Liver (tissue), 7 donors: ENCODE measurements at regions not wholly inside any gene's neighbourhood (a gene's known extent, or its start where the extent isn't known, plus 50 kb on each side); places are given as distances from the start of the nearest gene placed in this dataset.

Source experiments
- DNase-seq: peaks from one replicate; pipeline ENCODE4 v3.0.0-alpha.2; 2017; ENCODE audit warnings: low spot score
- H3K27ac ChIP-seq, 2 donors: one replicate each; pipeline ENCODE4 v1.7.0; 2013; ENCODE audit warnings: inconsistent platforms in 2 of 2, low read length in 2 of 2, control low read depth in 1 of 2, low read depth in 1 of 2, mild to moderate bottlenecking in 1 of 2
- H3K27me3 ChIP-seq, 4 donors: one replicate each; pipeline versions ENCODE4 v1.6.1 to v1.7.0; 2013; ENCODE audit warnings: low read length in 3 of 4, inconsistent platforms in 1 of 4, mild to moderate bottlenecking in 1 of 4, moderate library complexity in 1 of 4; ENCODE audit not compliant: control insufficient read depth in 4 of 4, insufficient read depth in 4 of 4
- H3K36me3 ChIP-seq, 4 donors: one replicate each; pipeline versions ENCODE4 v1.6.1 to v1.7.0; 2013; ENCODE audit warnings: low read length in 3 of 4, mild to moderate bottlenecking in 3 of 4, low read depth in 1 of 4, moderate library complexity in 1 of 4; ENCODE audit not compliant: control insufficient read depth in 4 of 4, insufficient read depth in 3 of 4
- H3K4me1 ChIP-seq, 4 donors: one replicate each; pipeline versions ENCODE4 v1.6.1 to v1.7.0; 2013; ENCODE audit warnings: low read length in 3 of 4, mild to moderate bottlenecking in 3 of 4, moderate library complexity in 1 of 4; ENCODE audit not compliant: control insufficient read depth in 4 of 4, insufficient read depth in 4 of 4
- H3K4me3 ChIP-seq, 3 donors: one replicate each; pipeline versions ENCODE4 v1.6.1 to v1.7.0; 2013; ENCODE audit warnings: low read length in 3 of 3, control low read depth in 1 of 3, low read depth in 1 of 3, mild to moderate bottlenecking in 1 of 3
- H3K9ac ChIP-seq, 2 donors: one replicate each; pipeline ENCODE4 v1.7.0; 2013; ENCODE audit warnings: low read length in 2 of 2, mild to moderate bottlenecking in 2 of 2, moderate library complexity in 2 of 2, control low read depth in 1 of 2, low read depth in 1 of 2
- H3K9me3 ChIP-seq, 4 donors: one replicate each; pipeline versions ENCODE4 v1.6.1 to v1.7.0; 2013; ENCODE audit warnings: low read length in 3 of 4; ENCODE audit not compliant: control insufficient read depth in 4 of 4
- ATF3 ChIP-seq: IDR thresholded peaks from 2 replicates; pipeline ENCODE4 v1.6.1; 2016; ENCODE audit warnings: antibody characterized with exemption
- CTCF ChIP-seq: fragments of 150-350 bp; IDR thresholded peaks from 2 replicates; pipeline ENCODE4 v1.5.1; 2017; ENCODE audit warnings: improper control_type of control experiment, low read depth, low read length; ENCODE audit not compliant: missing input control
- EGR1 ChIP-seq, 2 donors: IDR thresholded peaks; 2 replicates each; pipeline ENCODE4 v1.6.1; 2016 to 2018; ENCODE audit warnings: antibody characterized with exemption in 2 of 2, low read depth in 2 of 2
- FOXA1 ChIP-seq: IDR thresholded peaks from 2 replicates; pipeline ENCODE4 v1.6.1; 2016; ENCODE audit warnings: antibody characterized with exemption
- FOXA2 ChIP-seq: IDR thresholded peaks from 2 replicates; pipeline ENCODE4 v1.6.1; 2016; ENCODE audit warnings: antibody characterized with exemption
- GABPA ChIP-seq, 2 donors: IDR thresholded peaks in 1 of 2; conservative IDR thresholded peaks in 1 of 2; 2 replicates each; pipeline ENCODE4 v1.6.1; 2016; ENCODE audit warnings: antibody characterized with exemption in 2 of 2, mild to moderate bottlenecking in 1 of 2, moderate library complexity in 1 of 2
- HNF4A ChIP-seq, 2 donors: conservative IDR thresholded peaks; 2 replicates each; pipeline ENCODE4 v1.6.1; 2016; ENCODE audit warnings: antibody characterized with exemption in 2 of 2, mild to moderate bottlenecking in 2 of 2
- HNF4G ChIP-seq: IDR thresholded peaks from 2 replicates; pipeline ENCODE4 v1.6.1; 2016; ENCODE audit warnings: antibody characterized with exemption
- JUND ChIP-seq, 2 donors: IDR thresholded peaks; 2 replicates each; pipeline ENCODE4 v1.6.1; 2016; ENCODE audit warnings: antibody characterized with exemption in 2 of 2
- MAX ChIP-seq: IDR thresholded peaks from 2 replicates; pipeline ENCODE4 v1.6.1; 2016; ENCODE audit warnings: antibody characterized with exemption
- NR2F2 ChIP-seq: IDR thresholded peaks from 2 replicates; pipeline ENCODE4 v1.6.1; 2016; ENCODE audit warnings: antibody characterized with exemption
- RAD21 ChIP-seq, 2 donors: IDR thresholded peaks; 2 replicates each; pipeline ENCODE4 v1.6.1; 2016; ENCODE audit warnings: antibody characterized with exemption in 2 of 2, mild to moderate bottlenecking in 2 of 2
- REST ChIP-seq: IDR thresholded peaks from 2 replicates; pipeline ENCODE4 v1.6.1; 2016; ENCODE audit warnings: antibody characterized with exemption, mild to moderate bottlenecking
- RXRA ChIP-seq, 2 donors: IDR thresholded peaks; 2 replicates each; pipeline ENCODE4 v1.6.1; 2017 to 2018; ENCODE audit warnings: antibody characterized with exemption in 2 of 2, mild to moderate bottlenecking in 1 of 2
- SP1 ChIP-seq: IDR thresholded peaks from 2 replicates; pipeline ENCODE4 v1.6.1; 2018; ENCODE audit warnings: antibody characterized with exemption, mild to moderate bottlenecking
- TAF1 ChIP-seq: conservative IDR thresholded peaks from 2 replicates; pipeline ENCODE4 v1.6.1; 2016; ENCODE audit warnings: antibody characterized with exemption, mild to moderate bottlenecking
- YY1 ChIP-seq: IDR thresholded peaks from 2 replicates; pipeline ENCODE4 v1.6.1; 2016; ENCODE audit warnings: antibody characterized with exemption, mild to moderate bottlenecking
- ZBTB33 ChIP-seq: IDR thresholded peaks from 2 replicates; pipeline ENCODE4 v1.6.1; 2016; ENCODE audit warnings: antibody characterized with exemption
- donor health status: healthy.
- donor health status: healthy.
- donor health status: healthy.
- donor health status: healthy.

GRCh38 chr3:634511-634910 is 437.9 kb downstream of the CHL1 start:
- Histone ChIP-seq H3K4me1 (no peaks in the 10 kb centered on the region), H3K4me3 (no peak overlapping the region), H3K9me3 (no peaks in the 10 kb centered on the region), H3K9ac (no peak overlapping the region), H3K27ac (no peak overlapping the region), H3K36me3 (no peaks in the 10 kb centered on the region), H3K27me3 (peaks cover 0 to 3% (median 0%) of the 10 kb centered on the region in 4 donors)
- DNase-seq, result no peak
- TF ChIP-seq HNF4G (no peak), GABPA (IDR thresholded peaks at IDR 0.05 in 1 of 2, conservative IDR thresholded peaks at IDR 0.05 in 1 of 2) (no peak), FOXA1 (no peak), RXRA (IDR thresholded peaks at IDR 0.05) (no peak), MAX (no peak), TAF1 (no peak), CTCF (no peak), SP1 (no peak), RAD21 (IDR thresholded peaks at IDR 0.05) (no peak), EGR1 (IDR thresholded peaks at IDR 0.05; ENCODE audit: low read depth in 2 of 2) (no peak), ZBTB33 (no peak), JUND (IDR thresholded peaks at IDR 0.05) (no peak), YY1 (no peak), FOXA2 (no peak), NR2F2 (no peak)

GRCh38 chr3:635393-635792 is 438.8 kb downstream of the CHL1 start:
- Histone ChIP-seq H3K4me3 (no peak overlapping the region), H3K27me3 (peaks cover 0 to 3% (median 0%) of the 10 kb centered on the region in 4 donors), H3K4me1 (no peaks in the 10 kb centered on the region), H3K9me3 (no peaks in the 10 kb centered on the region), H3K27ac (no peak overlapping the region), H3K36me3 (no peaks in the 10 kb centered on the region), H3K9ac (no peak overlapping the region)
- DNase-seq, result no peak
- TF ChIP-seq FOXA1, result no peak
- no peak for TF ChIP-seq NR2F2
- no peak for TF ChIP-seq TAF1
- TF ChIP-seq REST, result no peak
- no peak for TF ChIP-seq HNF4G
- TF ChIP-seq ZBTB33, result no peak
- TF ChIP-seq ATF3, result no peak
- no peak for TF ChIP-seq HNF4A (conservative IDR thresholded peaks at IDR 0.05)
